ENCODE measurements at regions not wholly inside any gene's neighbourhood (a gene's known extent, or its start where the extent isn't known, plus 50 kb on each side); places are given as distances from the start of the nearest gene placed in this dataset.
A peak's percentile ranks its signal among the peaks of the same experiment; 100 is the strongest.
"Not testable (repeated sequence)": the region's sequence is repeated elsewhere in the genome, so short reads cannot be mapped to it uniquely, and the experiment has no call there.

DNA sequence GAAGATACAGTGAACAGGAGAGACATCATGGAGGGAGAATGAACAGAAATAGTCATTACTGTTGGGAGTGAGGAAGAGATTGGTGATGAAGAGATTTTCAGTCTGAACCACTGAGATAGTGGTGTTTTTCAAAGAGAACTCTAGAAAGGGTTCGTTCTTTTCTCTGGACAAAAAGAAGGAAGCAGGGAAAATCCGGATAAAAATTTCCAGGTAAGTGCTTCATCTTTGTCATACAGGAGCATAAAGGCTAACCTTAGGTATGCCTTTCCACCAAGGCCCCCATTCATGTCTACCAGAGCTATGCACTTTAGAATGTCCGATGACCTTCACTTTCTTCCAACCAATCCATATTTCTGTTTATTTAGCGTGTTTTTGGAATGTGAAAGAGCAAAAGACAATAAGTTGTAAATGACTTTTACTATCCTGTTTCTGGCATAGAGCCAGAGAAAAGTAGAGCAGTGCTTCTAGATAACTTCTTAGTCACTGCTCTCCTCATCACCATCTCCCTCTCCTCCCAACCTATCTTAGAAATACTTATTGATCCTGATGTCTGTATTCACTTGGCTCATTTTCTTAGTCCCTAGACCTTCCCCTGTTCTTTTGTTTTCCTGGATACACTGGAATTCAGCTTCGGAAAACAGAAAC is 116.5 kb downstream of the TTC6 start (continued):
- TF ChIP-seq KAT8 (CRISPR knock-in tag; IDR thresholded peaks at IDR 0.05): peak; percentile 84
- TF ChIP-seq, protein P1, sequence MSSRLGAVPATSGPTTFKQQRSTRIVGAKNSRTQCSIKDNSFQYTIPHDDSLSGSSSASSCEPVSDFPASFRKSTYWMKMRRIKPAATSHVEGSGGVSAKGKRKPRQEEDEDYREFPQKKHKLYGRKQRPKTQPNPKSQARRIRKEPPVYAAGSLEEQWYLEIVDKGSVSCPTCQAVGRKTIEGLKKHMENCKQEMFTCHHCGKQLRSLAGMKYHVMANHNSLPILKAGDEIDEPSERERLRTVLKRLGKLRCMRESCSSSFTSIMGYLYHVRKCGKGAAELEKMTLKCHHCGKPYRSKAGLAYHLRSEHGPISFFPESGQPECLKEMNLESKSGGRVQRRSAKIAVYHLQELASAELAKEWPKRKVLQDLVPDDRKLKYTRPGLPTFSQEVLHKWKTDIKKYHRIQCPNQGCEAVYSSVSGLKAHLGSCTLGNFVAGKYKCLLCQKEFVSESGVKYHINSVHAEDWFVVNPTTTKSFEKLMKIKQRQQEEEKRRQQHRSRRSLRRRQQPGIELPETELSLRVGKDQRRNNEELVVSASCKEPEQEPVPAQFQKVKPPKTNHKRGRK (CRISPR knock-in tag; IDR thresholded peaks at IDR 0.05): no peak
- peak; percentile 92 for TF ChIP-seq ZKSCAN8 (CRISPR knock-in tag; IDR thresholded peaks at IDR 0.05; ENCODE audit: borderline replicate concordance)
- peak; percentile 91 for TF ChIP-seq RCOR2 (CRISPR knock-in tag; IDR thresholded peaks at IDR 0.05)
- no peak for TF ChIP-seq ATM (IDR thresholded peaks at IDR 0.05; ENCODE audit: borderline replicate concordance)
- TF ChIP-seq REL (CRISPR knock-in tag; conservative IDR thresholded peaks at IDR 0.05): no peak
- peak; percentile 86; the same call in 1 of the 2 replicates for TF ChIP-seq ZNF614 (CRISPR knock-in tag; IDR thresholded peaks at IDR 0.05; ENCODE audit: borderline replicate concordance)
- TF ChIP-seq ZNF44 (CRISPR knock-in tag; IDR thresholded peaks at IDR 0.05): no peak
- 0 out of 2 replicates have a peak, but pooled peaks have one; percentile 32 for TF ChIP-seq MAZ (IDR thresholded peaks at IDR 0.05; ENCODE audit: borderline replicate concordance, low read depth, low read length)
- peak; percentile 43; the same call in 1 of the 2 replicates for TF ChIP-seq MAZ (CRISPR knock-in tag; IDR thresholded peaks at IDR 0.05; ENCODE audit: low read depth)
- peak; percentile 53; the same call in 1 of the 2 replicates for TF ChIP-seq ATF1 (CRISPR knock-in tag; IDR thresholded peaks at IDR 0.05)

DNA sequence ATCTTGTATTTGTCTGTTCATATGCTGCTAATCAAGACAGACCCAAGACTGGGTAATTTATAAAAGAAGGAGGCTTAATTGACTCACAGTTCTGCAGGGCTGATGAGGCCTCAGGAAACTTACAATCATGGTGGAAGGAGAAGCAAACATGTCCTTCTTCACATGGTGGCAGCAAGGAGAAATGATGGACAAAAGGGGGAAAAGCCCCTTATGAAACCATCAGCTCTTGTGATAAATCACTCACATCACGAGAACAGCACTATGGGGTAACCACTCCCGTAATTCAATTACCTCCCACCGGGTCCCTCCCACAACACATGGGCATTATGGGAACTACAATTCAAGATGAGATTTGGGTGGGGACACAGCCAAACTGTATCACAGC is 117.0 kb downstream of the TTC6 start:
- WGBS (ENCODE audit: low lambda C conversion rate): 98% methylated on average over 3 of the region's 3 CpGs
- H4K20me1 ChIP-seq (ENCODE audit: insufficient read depth, low read length); H3K27me3 ChIP-seq (ENCODE audit: control insufficient read depth in 1 of 2, insufficient read depth in 2 of 2, low read length in 2 of 2); H3K9ac ChIP-seq (ENCODE audit: insufficient read depth, low read depth, low read length); intact Hi-C loops (cut with micrococcal nuclease; ENCODE audit: unreplicated experiment); H3K4me2 ChIP-seq (ENCODE audit: low read depth, low read length); DNase-seq (ENCODE audit: low spot score); H2AFZ ChIP-seq (ENCODE audit: low read length); FAIRE-seq; H3K79me2 ChIP-seq (ENCODE audit: insufficient read depth, low read length); ATAC-seq; H3K4me3 ChIP-seq (replicated peaks in 1 of 3; ENCODE audit: insufficient read depth in 1 of 3, low read depth in 2 of 3, low read length in 3 of 3); H3K9me3 ChIP-seq (ENCODE audit: low read length); BruUV-seq (replicated peaks): not testable (repeated sequence)
- Histone ChIP-seq H3K27ac (ENCODE audit: extremely low read length, insufficient read depth, low read length) (peak overlapping the region; percentile 7), H3K36me3 (replicated peaks in 1 of 2; ENCODE audit: control insufficient read depth in 1 of 2, insufficient read depth in 2 of 2, low read length in 2 of 2) (peaks cover 5 to 11% of the 10 kb centered on the region in 2 experiments; a peak in 2 of 5 replicates), H3K4me1 (ENCODE audit: insufficient read depth, low read length) (peaks cover 39% of the 10 kb centered on the region)
- in situ Hi-C loops (cut with HindIII; ENCODE audit: extremely low pct_ligation_motif_present, low pct_unique_long_range_greater_than_20kb): loop anchor here (25.0 kb wide), 1 partner anchor 300 kb away; no protein-coding TSS in a partner anchor
- ChIA-PET CTCF (ENCODE audit: low intra/inter-chr PET ratio, low total read pairs) (interaction anchor here (10.3 kb wide), 1 partner anchor 162 kb away, joined by 213 read pairs; no protein-coding TSS in a partner anchor), POLR2A (interaction anchor here (0.8 to 4.6 kb wide), 9 partner anchors 8 to 162 kb away, joined by 3 to 83 read pairs (median 4); no protein-coding TSS in a partner anchor)
- TF ChIP-seq ARNT2 (CRISPR knock-in tag; IDR thresholded peaks at IDR 0.05; ENCODE audit: low read depth) (0 out of 2 replicates have a peak, but pooled peaks have one; percentile 9), ELF4 (CRISPR knock-in tag; IDR thresholded peaks at IDR 0.05; ENCODE audit: borderline replicate concordance) (0 out of 2 replicates have a peak, but pooled peaks have one; percentile 33)
- TF ChIP-seq, protein P2, sequence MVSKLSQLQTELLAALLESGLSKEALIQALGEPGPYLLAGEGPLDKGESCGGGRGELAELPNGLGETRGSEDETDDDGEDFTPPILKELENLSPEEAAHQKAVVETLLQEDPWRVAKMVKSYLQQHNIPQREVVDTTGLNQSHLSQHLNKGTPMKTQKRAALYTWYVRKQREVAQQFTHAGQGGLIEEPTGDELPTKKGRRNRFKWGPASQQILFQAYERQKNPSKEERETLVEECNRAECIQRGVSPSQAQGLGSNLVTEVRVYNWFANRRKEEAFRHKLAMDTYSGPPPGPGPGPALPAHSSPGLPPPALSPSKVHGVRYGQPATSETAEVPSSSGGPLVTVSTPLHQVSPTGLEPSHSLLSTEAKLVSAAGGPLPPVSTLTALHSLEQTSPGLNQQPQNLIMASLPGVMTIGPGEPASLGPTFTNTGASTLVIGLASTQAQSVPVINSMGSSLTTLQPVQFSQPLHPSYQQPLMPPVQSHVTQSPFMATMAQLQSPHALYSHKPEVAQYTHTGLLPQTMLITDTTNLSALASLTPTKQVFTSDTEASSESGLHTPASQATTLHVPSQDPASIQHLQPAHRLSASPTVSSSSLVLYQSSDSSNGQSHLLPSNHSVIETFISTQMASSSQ (IDR thresholded peaks at IDR 0.05; ENCODE audit: low read depth): not testable (repeated sequence)
- TF ChIP-seq, protein P2 (CRISPR knock-in tag; IDR thresholded peaks at IDR 0.05; ENCODE audit: borderline replicate concordance): 0 out of 2 replicates have a peak, but pooled peaks have one; percentile 7
- TF ChIP-seq, protein P3, sequence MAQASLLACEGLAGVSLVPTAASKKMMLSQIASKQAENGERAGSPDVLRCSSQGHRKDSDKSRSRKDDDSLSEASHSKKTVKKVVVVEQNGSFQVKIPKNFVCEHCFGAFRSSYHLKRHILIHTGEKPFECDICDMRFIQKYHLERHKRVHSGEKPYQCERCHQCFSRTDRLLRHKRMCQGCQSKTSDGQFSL (CRISPR knock-in tag; IDR thresholded peaks at IDR 0.05): 0 out of 2 replicates have a peak, but pooled peaks have one; percentile 36
